MM.1S (cell line): ENCODE measurements at regions not wholly inside any gene's neighbourhood (a gene's known extent, or its start where the extent isn't known, plus 50 kb on each side); places are given as distances from the start of the nearest gene placed in this dataset.
"Not testable (repeated sequence)": the region's sequence is repeated elsewhere in the genome, so short reads cannot be mapped to it uniquely, and the experiment has no call there.

Experiments used
- DNase-seq: peaks from one replicate; pipeline ENCODE4 v3.0.0-alpha.2; 2015
- H2AFZ ChIP-seq: fragments of 300-600 bp; sonication (generic); 2 replicates; pipeline ENCODE4 v1.6.0; 2016; ENCODE audit warnings: antibody characterized with exemption, low read length
- H3F3A ChIP-seq: fragments of 300-600 bp; sonication (generic); 2 replicates; pipeline ENCODE4 v1.6.1; 2016; ENCODE audit warnings: mild to moderate bottlenecking, antibody characterized with exemption, low read length, moderate library complexity, mixed read lengths; ENCODE audit not compliant: insufficient read depth
- H3K27ac ChIP-seq: fragments of 300-600 bp; sonication (generic); 2 replicates; pipeline ENCODE4 v1.5.1; 2016; ENCODE audit warnings: mild to moderate bottlenecking, low read length
- H3K27me3 ChIP-seq: fragments of 300-600 bp; sonication (generic); replicated peaks from 2 replicates; pipeline ENCODE4 v1.6.0; 2016; ENCODE audit warnings: low read length; ENCODE audit not compliant: insufficient read depth
- H3K36me3 ChIP-seq: fragments of 300-600 bp; sonication (generic); replicated peaks from 2 replicates; pipeline ENCODE4 v1.6.1; 2016; ENCODE audit warnings: mild to moderate bottlenecking, low read length, mixed read lengths; ENCODE audit not compliant: insufficient read depth
- H3K4me1 ChIP-seq: fragments of 300-600 bp; sonication (generic); 2 replicates; pipeline ENCODE4 v1.6.1; 2016; ENCODE audit warnings: low read length, mixed read lengths
- H3K4me2 ChIP-seq: fragments of 300-600 bp; sonication (generic); 2 replicates; pipeline ENCODE4 v1.6.0; 2016; ENCODE audit warnings: low read depth, low read length
- H3K4me3 ChIP-seq: fragments of 300-600 bp; sonication (generic); 2 replicates; pipeline ENCODE4 v1.5.1; 2016; ENCODE audit warnings: low read length, mixed read lengths
- H3K79me2 ChIP-seq: fragments of 300-600 bp; sonication (generic); 2 replicates; pipeline ENCODE4 v1.6.1; 2016; ENCODE audit warnings: mixed run types, low read length, mixed read lengths
- H3K9ac ChIP-seq: fragments of 300-600 bp; sonication (generic); 2 replicates; pipeline ENCODE4 v1.6.1; 2016; ENCODE audit warnings: low read length, mixed read lengths
- H3K9me2 ChIP-seq: fragments of 300-600 bp; sonication (generic); replicated peaks from 2 replicates; pipeline ENCODE4 v1.6.1; 2016; ENCODE audit warnings: mild to moderate bottlenecking, low read length, mixed read lengths; ENCODE audit not compliant: insufficient read depth
- H3K9me3 ChIP-seq: fragments of 300-600 bp; sonication (generic); replicated peaks from 2 replicates; pipeline ENCODE4 v1.6.1; 2016; ENCODE audit warnings: mild to moderate bottlenecking, low read length, mixed read lengths; ENCODE audit not compliant: insufficient read depth
- H4K20me1 ChIP-seq: fragments of 300-600 bp; sonication (generic); 2 replicates; pipeline ENCODE4 v1.6.1; 2016; ENCODE audit warnings: mild to moderate bottlenecking, low read length, moderate library complexity, mixed read lengths; ENCODE audit not compliant: insufficient read depth
- CTCF ChIP-seq: fragments of 300-600 bp; sonication (generic); IDR thresholded peaks from 2 replicates; pipeline ENCODE4 v1.5.1; 2016; ENCODE audit warnings: antibody characterized with exemption, low read length, mixed read lengths
- EZH2 ChIP-seq: fragments of 300-600 bp; sonication (generic); optimal IDR thresholded peaks from 2 replicates; pipeline ENCODE3; 2017; ENCODE audit warnings: low read depth, mild to moderate bottlenecking, antibody characterized with exemption, low read length, mixed read lengths
- EZH2phosphoT487 ChIP-seq: fragments of 300-600 bp; sonication (generic); IDR thresholded peaks from 2 replicates; pipeline ENCODE4 v1.6.1; 2018; ENCODE audit warnings: antibody characterized with exemption, low read length

GRCh38 chr11:16528639-16529038 is 172.3 kb upstream of the SOX6 start:
- no peaks in the 10 kb centered on the region for H3K4me1 ChIP-seq
- H3K9me2 ChIP-seq, result no peaks in the 10 kb centered on the region
- no peak overlapping the region for H3K4me3 ChIP-seq
- H3F3A ChIP-seq, result no peaks in the 10 kb centered on the region
- H3K36me3 ChIP-seq, result no peaks in the 10 kb centered on the region
- no peak overlapping the region for H3K9ac ChIP-seq
- H3K79me2 ChIP-seq, result no peaks in the 10 kb centered on the region
- no peaks in the 10 kb centered on the region for H3K9me3 ChIP-seq
- H3K4me2 ChIP-seq, result no peak overlapping the region
- H2AFZ ChIP-seq, result no peak overlapping the region
- H3K27me3 ChIP-seq, result no peaks in the 10 kb centered on the region
- no peak overlapping the region for H3K27ac ChIP-seq
- TF ChIP-seq EZH2phosphoT487 (no peak), CTCF (no peak), EZH2 (no peak)
- no peak for DNase-seq
- H4K20me1 ChIP-seq, result no peaks in the 10 kb centered on the region

- no peak overlapping the region for H3K27ac ChIP-seq
- H3K9me3 ChIP-seq, result no peaks in the 10 kb centered on the region
- H3K9ac ChIP-seq, result no peak overlapping the region
- no peak overlapping the region for H3K4me2 ChIP-seq
- no peak for DNase-seq
- H4K20me1 ChIP-seq, result no peaks in the 10 kb centered on the region
- H3F3A ChIP-seq, result no peaks in the 10 kb centered on the region
- no peak overlapping the region for H2AFZ ChIP-seq
- no peaks in the 10 kb centered on the region for H3K4me1 ChIP-seq
- H3K27me3 ChIP-seq, result no peaks in the 10 kb centered on the region
- no peaks in the 10 kb centered on the region for H3K9me2 ChIP-seq
- TF ChIP-seq EZH2 (no peak), EZH2phosphoT487 (no peak), CTCF (no peak)
- no peaks in the 10 kb centered on the region for H3K36me3 ChIP-seq
- H3K79me2 ChIP-seq, result no peaks in the 10 kb centered on the region
- H3K4me3 ChIP-seq, result no peak overlapping the region
These were observed 171.3 kb upstream of the SOX6 start for GRCh38 chr11:16527525-16528246.

GRCh38 chr11:16526947-16527346 is 170.6 kb upstream of the SOX6 start:
- TF ChIP-seq EZH2 (no peak), CTCF (no peak), EZH2phosphoT487 (no peak)
- Histone ChIP-seq H4K20me1 (no peaks in the 10 kb centered on the region), H3K27me3 (no peaks in the 10 kb centered on the region), H3K36me3 (no peaks in the 10 kb centered on the region), H3K4me1 (no peaks in the 10 kb centered on the region), H3K9me3 (no peaks in the 10 kb centered on the region), H2AFZ (no peak overlapping the region), H3K79me2 (no peaks in the 10 kb centered on the region), H3K27ac (no peak overlapping the region), H3K9me2 (no peaks in the 10 kb centered on the region), H3K4me3 (no peak overlapping the region), H3F3A (no peaks in the 10 kb centered on the region), H3K4me2 (no peak overlapping the region), H3K9ac (no peak overlapping the region)
- no peak for DNase-seq

GRCh38 chr11:16520713-16521112 is 164.4 kb upstream of the SOX6 start:
- DNase-seq, H3K27me3 ChIP-seq: not testable (repeated sequence)

More at GRCh38 chr11:16520713-16521112, 164.4 kb upstream of the SOX6 start:
- not testable (repeated sequence) for H3K36me3 ChIP-seq, H3K4me3 ChIP-seq, H3K27ac ChIP-seq, H3K9me3 ChIP-seq, H3F3A ChIP-seq, H3K9ac ChIP-seq, H4K20me1 ChIP-seq, H3K4me2 ChIP-seq, H3K79me2 ChIP-seq, H2AFZ ChIP-seq, H3K4me1 ChIP-seq, H3K9me2 ChIP-seq
